HUDEP-2 (cell line): ENCODE measurements at regions not wholly inside any gene's neighbourhood (a gene's known extent, or its start where the extent isn't known, plus 50 kb on each side); places are given as distances from the start of the nearest gene placed in this dataset.

ENCODE experiments used
- DNase-seq, 76 experiments: peaks; one replicate each; lab custom pipeline; 2025; ENCODE audit not compliant: unreplicated experiment in 76 of 76; lab: John Stamatoyannopoulos, UW

DNA sequence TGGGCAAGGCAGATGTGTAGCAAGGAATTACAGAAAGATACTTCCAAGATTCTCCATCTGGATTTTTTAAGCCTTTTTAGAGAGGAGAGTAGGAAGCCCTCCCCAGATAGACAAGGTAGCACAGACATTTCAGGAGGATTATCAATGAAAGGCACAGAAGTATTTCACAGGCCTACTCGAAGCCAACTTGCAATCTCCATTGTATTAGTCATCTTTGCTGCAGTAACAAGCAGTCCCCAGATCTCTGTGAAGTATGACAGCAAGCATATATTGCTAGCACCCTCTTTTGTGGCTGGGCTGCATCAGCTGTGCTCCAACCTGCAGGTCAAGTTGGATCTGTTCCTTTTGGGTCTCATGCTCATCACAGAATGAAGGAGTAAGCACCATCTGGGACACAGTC is 101.6 kb downstream of the MAF start:
- DNase-seq = no peak

DNA sequence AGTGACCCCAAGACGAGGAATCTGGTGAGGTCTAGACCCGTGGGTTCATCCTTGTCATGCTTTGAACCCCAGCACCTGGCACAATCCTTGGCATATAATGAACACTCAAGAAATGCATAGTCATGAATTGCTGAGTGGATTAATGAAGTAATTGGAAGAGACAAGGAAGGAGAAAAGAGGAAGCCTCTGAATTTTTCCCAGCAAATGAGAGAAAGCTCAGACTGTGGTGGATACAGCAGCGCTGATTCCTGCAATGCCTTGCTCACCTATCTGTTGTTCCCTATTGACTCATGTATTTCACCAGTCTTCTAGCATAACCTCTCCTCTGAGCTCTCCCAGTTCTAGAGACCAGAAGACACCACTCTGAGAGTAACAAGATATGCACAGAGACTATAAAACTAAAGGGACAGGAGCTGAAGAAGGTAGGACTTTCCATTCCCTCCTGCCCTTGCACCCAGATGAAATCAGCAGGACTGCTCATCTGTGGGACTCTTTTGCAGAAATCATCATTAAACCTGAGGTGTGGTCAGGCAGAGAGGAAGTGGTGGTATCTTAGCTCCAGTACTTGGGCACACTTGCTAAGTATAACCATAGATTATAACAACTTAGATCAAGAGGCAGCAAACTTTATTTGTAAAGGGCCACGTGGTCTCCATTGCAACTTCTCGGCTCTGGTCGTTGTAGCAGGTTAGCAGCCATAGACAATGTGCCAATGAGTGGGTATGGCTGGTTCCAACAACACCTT is 102.8 kb downstream of the MAF start:
- no peak for DNase-seq

- DNase-seq = no peak
These were observed 106.6 kb downstream of the MAF start for GRCh38 chr16:79493911-79494310.

- DNase-seq = no peak
These were observed 108.5 kb downstream of the MAF start for GRCh38 chr16:79492036-79492435.

DNA sequence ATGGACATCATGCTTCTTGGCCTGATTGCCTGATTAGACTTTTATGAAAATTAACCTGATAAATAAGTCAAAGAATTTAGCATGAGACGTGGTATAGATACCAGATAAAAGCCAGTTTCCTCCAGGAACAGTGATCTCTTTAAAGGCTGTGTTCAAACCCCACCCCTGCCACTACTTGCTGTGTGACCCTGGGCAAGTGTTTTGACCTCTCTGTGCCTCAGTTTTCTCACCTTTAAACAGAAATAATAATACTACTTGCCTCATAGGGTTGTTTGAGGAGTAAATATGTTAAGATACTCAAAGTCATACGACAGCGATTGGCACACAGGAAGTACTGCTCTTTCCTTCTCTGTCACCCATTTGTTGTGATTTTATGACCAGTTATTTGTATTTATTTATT is 115.5 kb downstream of the MAF start:
- no peak for DNase-seq

DNA sequence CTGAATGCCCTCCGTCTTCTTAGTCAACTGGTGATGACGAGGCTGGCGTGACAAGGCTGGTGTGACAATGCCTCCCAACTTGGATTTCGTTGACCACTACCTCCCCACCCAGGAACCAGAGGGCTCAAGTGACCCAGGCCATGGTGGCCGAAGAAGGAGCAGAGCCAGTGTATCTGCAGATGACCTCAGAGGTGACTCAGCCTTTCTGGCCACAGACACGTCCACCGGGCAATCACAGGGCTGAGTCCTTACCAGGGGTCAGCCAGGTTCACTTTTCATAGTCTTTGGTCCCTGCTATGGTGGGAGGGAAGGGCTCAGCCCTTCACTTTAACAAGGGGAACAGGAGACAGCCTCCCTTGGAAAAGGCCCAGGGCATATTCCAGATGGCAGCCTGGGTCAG is 116.3 kb downstream of the MAF start:
- DNase-seq = no peak

GRCh38 chr16:79483336-79483735 is 117.2 kb downstream of the MAF start:
- no peak for DNase-seq

DNA sequence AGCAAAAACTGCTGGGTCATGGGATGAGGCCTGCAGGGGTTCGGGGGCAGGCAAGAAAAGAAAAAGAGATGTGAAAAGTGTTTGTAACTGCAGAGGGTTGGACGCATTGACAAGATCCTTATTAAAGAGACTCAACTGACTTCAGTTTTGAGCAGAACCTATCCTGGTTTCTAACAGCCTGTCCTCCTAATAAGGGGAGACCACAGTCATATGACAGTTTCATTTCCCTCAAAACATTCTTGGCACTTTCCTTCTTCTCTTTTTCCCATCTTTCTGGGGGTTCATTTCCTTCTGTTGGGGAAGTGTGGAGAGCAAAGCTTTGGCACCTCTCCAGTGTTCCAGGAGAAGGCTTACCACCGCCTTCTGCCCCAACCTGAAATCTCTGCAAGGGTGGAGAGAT is 118.5 kb downstream of the MAF start:
- DNase-seq = no peak

DNA sequence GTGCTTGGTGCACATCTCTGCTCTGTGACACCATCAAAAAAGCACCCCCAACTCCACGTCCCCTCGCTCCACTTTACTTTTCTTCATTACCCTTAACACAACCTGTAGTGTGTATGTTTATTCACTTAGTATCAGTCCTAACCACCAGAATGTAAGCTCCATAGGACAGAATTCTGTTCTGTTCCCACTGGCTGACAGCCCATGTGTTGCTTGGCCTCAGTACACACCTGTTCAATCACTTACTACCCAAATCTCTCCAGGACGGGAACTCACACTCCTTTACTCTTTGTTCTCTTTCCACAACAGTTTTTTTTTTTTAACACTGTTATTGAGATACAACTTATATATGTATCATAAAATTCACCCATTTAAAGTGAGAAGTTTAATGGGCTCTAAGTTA is 119.6 kb downstream of the MAF start:
- no peak for DNase-seq

- no peak for DNase-seq
These were observed 120.5 kb downstream of the MAF start for GRCh38 chr16:79480056-79480455.

GRCh38 chr16:79476580-79476979 is 124.0 kb downstream of the MAF start:
- DNase-seq = no peak

DNA sequence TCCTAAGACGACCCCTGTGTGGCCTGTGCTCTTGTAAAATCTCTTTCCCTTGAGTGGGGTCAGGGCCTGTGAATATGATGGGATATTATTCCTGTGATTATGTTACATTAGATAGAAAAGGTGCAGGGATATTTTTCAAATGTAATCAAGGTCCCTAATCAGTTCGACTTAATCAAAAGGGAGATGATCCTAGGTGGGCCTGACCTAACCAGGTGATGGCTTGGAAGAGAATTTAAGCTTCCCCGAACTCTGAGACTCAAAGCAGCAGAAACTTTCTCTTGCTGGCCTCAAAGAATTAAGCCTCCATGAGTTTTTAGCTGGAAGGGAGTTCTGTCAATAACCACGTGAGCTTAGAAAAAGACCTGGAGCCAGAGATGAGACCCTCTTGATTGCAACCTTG is 124.7 kb downstream of the MAF start:
- no peak for DNase-seq

- no peak for DNase-seq
These were observed 127.1 kb downstream of the MAF start for GRCh38 chr16:79473456-79473855.

DNA sequence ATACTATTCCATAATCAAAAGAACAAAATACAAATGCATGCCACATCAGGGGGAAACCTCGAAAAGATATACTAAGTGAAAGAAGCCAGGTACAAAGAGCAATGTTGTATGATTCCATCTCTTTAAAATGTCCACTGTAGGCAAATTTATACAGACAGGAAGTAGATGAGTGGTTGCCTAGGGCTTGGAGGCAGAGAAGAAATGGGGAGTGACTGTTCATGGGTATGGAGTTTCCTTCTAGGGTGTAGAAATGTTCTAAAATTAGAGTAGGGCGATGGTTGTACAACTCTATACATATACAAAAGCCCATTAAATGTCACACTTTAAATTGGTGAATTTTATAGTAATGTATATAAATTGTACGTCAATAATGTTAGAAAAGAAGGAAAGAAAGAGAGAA is 128.1 kb downstream of the MAF start:
- DNase-seq = no peak

GRCh38 chr16:79469999-79470398 is 130.5 kb downstream of the MAF start:
- no peak for DNase-seq

GRCh38 chr16:79468631-79469030 is 131.9 kb downstream of the MAF start:
- DNase-seq = no peak

DNA sequence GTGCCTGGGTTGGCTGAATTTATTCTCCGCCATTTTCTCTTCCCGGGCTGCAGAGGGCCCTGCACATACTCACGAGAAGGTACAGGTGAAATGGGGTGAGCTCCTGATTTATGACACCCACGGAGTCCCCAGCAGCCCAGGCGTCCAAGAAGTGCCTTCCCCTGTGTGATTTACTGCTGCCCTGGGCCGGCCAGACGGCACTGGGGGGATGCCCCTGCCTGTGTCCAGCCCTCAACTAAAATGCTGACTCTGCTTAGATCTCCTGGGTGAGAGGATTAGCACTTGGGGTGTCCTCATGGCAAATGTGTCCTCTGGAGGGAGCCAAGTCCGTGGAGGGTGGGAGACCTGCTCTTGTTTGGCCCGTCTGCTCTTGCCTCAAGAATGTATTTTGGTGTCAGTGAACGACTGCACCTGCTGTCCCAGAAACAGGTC is 132.4 kb downstream of the MAF start:
- no peak for DNase-seq

DNA sequence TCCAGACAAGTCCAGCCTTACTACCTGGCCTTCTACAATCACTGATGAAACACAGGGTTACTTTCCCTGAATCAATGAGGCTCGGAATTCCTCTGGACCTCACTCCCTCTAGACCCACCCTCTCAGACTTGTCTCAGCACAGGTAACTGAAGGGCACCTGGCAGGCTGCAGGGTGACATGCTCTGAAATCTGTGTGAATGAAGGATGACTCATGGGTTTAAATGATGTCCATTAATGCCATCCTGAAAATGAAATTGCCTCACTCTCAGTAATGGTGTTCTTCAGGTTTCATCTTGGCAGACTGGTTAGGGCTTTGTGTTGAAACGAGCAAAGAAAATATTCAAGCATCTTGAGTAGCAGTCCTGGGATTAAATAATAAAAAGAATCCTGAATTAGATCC is 134.4 kb downstream of the MAF start:
- DNase-seq = no peak

DNA sequence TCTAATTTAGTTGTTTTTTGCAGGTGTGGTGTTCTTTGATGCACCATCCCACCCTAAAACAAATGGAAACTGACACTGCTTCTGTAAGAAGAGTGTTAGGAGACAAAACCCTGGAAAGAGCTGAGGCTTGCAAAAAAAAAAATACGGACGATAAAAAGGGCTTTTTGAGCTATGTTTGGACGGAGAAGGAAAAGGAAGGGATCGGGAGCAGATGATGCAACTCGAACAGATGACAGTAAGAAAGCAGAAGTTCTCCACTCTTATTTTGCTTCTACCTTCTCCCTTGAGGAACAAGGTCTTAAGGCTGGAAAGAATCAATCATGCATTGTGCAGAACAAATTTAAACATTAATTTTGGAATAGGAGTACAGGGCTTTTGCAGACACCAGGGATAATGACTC is 136.7 kb downstream of the MAF start:
- DNase-seq = no peak

GRCh38 chr16:79456036-79456435 is 144.5 kb downstream of the MAF start:
- DNase-seq = no peak

DNA sequence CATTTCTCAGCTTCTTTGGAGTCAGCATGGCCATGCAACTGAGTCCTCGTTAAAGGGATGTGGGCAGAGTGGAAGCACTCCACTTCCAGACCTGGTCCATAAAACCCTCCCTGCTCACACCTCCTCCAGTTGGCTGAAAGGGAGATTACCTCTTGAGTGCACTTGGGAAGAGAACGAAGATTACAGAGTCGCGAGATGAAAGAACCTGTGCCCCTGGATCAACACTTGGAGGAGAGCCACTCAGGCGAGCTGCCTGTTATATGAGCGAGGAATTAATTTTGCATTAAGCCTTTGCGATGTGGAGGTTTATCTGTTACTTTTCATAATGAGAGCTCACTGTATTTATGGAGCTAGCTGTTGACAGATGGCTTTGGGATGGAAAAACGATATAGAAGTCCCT is 147.9 kb downstream of the MAF start:
- DNase-seq = no peak

DNA sequence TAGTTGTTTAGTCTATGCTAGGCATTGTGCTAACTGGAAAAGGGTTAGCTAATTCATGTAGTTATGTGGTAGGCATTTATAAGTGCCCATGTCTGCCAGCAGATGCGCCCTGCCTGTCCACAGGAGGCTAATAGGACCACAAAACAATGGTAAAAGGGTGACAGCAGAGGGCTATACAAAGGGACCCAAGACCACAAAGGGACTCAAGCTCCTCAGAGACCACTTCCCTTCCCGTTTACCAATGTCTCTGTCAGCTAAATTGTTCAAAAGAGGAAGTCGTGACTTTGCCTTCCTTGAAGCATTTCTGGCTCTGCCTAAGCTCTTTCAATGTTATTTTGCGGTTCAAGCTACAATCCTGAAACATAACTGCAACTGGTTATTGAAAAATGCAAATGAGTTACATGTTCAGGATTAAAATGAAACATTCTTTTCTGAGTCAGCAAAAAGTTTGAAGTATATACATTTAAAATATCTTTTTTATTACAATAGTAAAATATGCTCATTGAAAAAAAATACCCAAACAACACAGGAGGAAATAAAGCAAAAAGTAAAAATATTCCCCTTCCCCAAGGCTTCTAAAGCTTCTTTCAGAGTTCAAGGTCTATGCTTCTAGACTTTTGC is 149.2 kb downstream of the MAF start:
- DNase-seq = no peak

GRCh38 chr16:79449900-79450299 is 150.6 kb downstream of the MAF start:
- DNase-seq = no peak
